T-cell (primary cell): ENCODE measurements at regions not wholly inside any gene's neighbourhood (a gene's known extent, or its start where the extent isn't known, plus 50 kb on each side); places are given as distances from the start of the nearest gene placed in this dataset.

Experiments used
- ATAC-seq, 4 experiments: fragments of 200-7000 bp in 3 of 4; fragments of 150-1000 bp in 1 of 4; cut with Tn5 transposase; replicated peaks in 1 of 4; 1 replicate in 3 of 4; 2 replicates in 1 of 4; pipeline ENCODE4 v1.10.0; 2021; ENCODE audit warnings: moderate library complexity in 3 of 4, mild to moderate bottlenecking in 2 of 4, moderate number of reproducible peaks in 1 of 4
- CTCF ChIA-PET, 2 donors: fragments of 300-600 bp; sonication (Branson Sonifier 250); formaldehyde crosslinking; loops; one replicate each; lab custom pipeline; 2022; ENCODE audit warnings: antibody characterized with exemption in 2 of 2; lab: Charles Lee
- POLR2A ChIA-PET, 2 donors: fragments of 300-600 bp; sonication (Branson Sonifier 250); formaldehyde crosslinking; loops; one replicate each; lab custom pipeline; 2022; ENCODE audit warnings: antibody characterized with exemption in 2 of 2; lab: Charles Lee
- DNase-seq, 35 experiments: peaks; one replicate each; pipeline versions ENCODE4 v3.0.0 to v3.0.0-alpha.2; 2013 to 2023
- H3K27ac ChIP-seq: one replicate; pipeline ENCODE4 v1.5.1; 2013; ENCODE audit warnings: low read length
- H3K27me3 ChIP-seq, 2 experiments: replicated peaks in 1 of 2; 1 replicate in 1 of 2; 2 replicates in 1 of 2; pipeline versions ENCODE4 v1.6.1 to v1.7.0; 2013; ENCODE audit warnings: low read length in 1 of 2, mixed read lengths in 1 of 2; ENCODE audit not compliant: control insufficient read depth in 2 of 2, insufficient read depth in 2 of 2; ENCODE audit errors: extremely low read depth in 1 of 2
- H3K36me3 ChIP-seq, 2 donors: 1 replicate in 1 of 2; 2 replicates in 1 of 2; pipeline versions ENCODE4 v1.6.1 to v1.7.0; 2013; ENCODE audit warnings: low read length in 1 of 2; ENCODE audit not compliant: control insufficient read depth in 2 of 2, insufficient read depth in 1 of 2; ENCODE audit errors: extremely low read depth in 1 of 2
- H3K4me1 ChIP-seq, 2 experiments: 1 replicate in 1 of 2; 2 replicates in 1 of 2; pipeline versions ENCODE4 v1.6.1 to v1.7.0; 2013; ENCODE audit warnings: low read length in 2 of 2, mixed read lengths in 1 of 2; ENCODE audit not compliant: insufficient read depth in 2 of 2, control insufficient read depth in 1 of 2; ENCODE audit errors: extremely low read depth in 1 of 2
- H3K4me3 ChIP-seq, 2 donors: 1 replicate in 1 of 2; 2 replicates in 1 of 2; pipeline versions ENCODE4 v1.5.1 to v1.7.0; 2013; ENCODE audit warnings: mild to moderate bottlenecking in 2 of 2, low read length in 1 of 2, moderate library complexity in 1 of 2; ENCODE audit not compliant: control insufficient read depth in 1 of 2; ENCODE audit errors: extremely low read depth in 1 of 2
- H3K9me3 ChIP-seq: 2 replicates; pipeline ENCODE4 v1.7.0; 2013
- H3K27ac Mint-ChIP-seq, 2 donors: one replicate each; pipeline ENCODE4 v1.8.0; 2020 to 2021; ENCODE audit warnings: mild to moderate bottlenecking in 2 of 2, mixed read lengths in 2 of 2
- H3K27me3 Mint-ChIP-seq, 2 donors: one replicate each; pipeline ENCODE4 v1.8.0; 2021 to 2022; ENCODE audit warnings: mixed read lengths in 2 of 2
- H3K36me3 Mint-ChIP-seq: one replicate; pipeline ENCODE4 v1.8.0; 2021; ENCODE audit warnings: mixed read lengths
- H3K4me1 Mint-ChIP-seq, 3 donors: one replicate each; pipeline ENCODE4 v1.8.0; 2020 to 2022; ENCODE audit warnings: mixed read lengths in 3 of 3, mild to moderate bottlenecking in 1 of 3
- H3K4me3 Mint-ChIP-seq, 3 donors: one replicate each; pipeline ENCODE4 v1.8.0; 2020 to 2022; ENCODE audit warnings: mild to moderate bottlenecking in 3 of 3, mixed read lengths in 3 of 3, moderate library complexity in 3 of 3
- H3K9me3 Mint-ChIP-seq, 3 donors: one replicate each; pipeline ENCODE4 v1.8.0; 2020 to 2022; ENCODE audit warnings: mixed read lengths in 3 of 3
- WGBS: methylation state at CpG from one replicate; pipeline ENCODE4 v1.1.5; 2013; ENCODE audit warnings: missing lambda C conversion rate; ENCODE audit not compliant: insufficient coverage; 5-methylcytosine and 5-hydroxymethylcytosine counted together

DNA sequence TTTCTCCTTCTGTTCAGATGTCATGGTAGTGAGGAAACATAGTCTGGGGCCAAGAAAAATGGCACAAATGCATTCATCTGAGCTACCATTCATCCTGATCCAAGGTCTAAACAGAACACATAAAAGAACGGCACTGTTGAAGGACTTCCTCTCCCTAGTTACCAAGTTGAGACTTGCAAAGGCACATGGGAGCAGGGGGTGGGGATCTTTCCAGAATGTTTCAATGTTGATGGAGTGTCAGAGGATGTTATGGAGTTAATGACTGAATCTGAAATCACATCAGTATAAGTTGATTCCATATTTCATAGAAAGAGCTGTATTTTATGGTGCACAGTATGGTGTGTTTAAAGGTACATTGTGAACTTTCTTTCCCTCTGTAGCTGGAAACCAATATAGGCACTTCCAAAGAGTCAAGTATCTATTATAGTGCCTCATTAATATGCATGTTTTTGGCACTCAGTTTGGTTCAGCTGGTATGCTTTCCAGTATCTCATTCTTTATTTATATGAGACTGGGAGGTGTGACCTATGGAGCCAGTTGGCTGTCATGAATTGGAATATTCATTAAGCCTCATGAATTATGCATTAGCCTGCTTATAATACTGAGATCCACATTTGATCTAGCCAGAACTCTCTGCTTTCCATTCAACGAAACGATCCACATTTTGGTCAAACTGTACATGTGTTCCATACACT is 603.0 kb downstream of the NR2F1-AS1 start:
- Mint-ChIP-seq H3K4me3 (no peak overlapping the region), H3K9me3 (peaks cover under 1 to 11% (median 3%) of the 10 kb centered on the region in 3 donors), H3K36me3 (no peaks in the 10 kb centered on the region), H3K27me3 (no peaks in the 10 kb centered on the region), H3K4me1 (no peaks in the 10 kb centered on the region), H3K27ac (no peak overlapping the region)
- H3K27me3 ChIP-seq: no peaks in the 10 kb centered on the region
- 100% methylated on average over 2 of the region's 3 CpGs for WGBS
- no peak for ATAC-seq
- ChIA-PET POLR2A (no interaction called here), CTCF (no interaction called here)
- no peak overlapping the region for H3K27ac ChIP-seq
- no peaks in the 10 kb centered on the region for H3K9me3 ChIP-seq
- H3K4me3 ChIP-seq: no peak overlapping the region
- no peaks in the 10 kb centered on the region for H3K4me1 ChIP-seq
- no peaks in the 10 kb centered on the region for H3K36me3 ChIP-seq
- DNase-seq: no peak

DNA sequence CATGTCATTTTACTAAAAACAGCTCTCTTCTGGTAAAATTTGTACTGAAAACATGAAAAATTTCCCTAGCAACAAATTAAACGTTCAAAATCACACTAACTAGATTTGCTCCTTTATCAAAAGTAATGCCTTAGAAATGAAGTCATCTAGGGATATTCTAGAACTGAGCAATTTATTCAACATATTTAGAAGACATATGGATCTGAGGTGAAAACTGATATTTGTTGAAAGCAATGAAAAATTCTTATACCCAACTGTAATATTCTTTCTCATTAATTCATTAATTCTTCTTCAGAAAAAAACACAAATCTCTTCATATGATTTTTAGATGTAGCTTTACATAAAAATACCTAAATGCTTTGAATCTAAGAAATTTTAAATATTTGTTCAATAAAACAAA is 604.9 kb downstream of the NR2F1-AS1 start:
- no peak for DNase-seq
- POLR2A ChIA-PET: no interaction called here
- Mint-ChIP-seq H3K4me3 (no peak overlapping the region), H3K27me3 (no peaks in the 10 kb centered on the region), H3K36me3 (no peaks in the 10 kb centered on the region), H3K9me3 (peaks cover 0 to 8% (median 0%) of the 10 kb centered on the region in 3 donors), H3K27ac (no peak overlapping the region), H3K4me1 (no peaks in the 10 kb centered on the region)
- no peak overlapping the region for H3K4me3 ChIP-seq
- H3K9me3 ChIP-seq: no peaks in the 10 kb centered on the region
- no peak for ATAC-seq
- CTCF ChIA-PET: no interaction called here
- H3K27me3 ChIP-seq: no peaks in the 10 kb centered on the region
- no CpG with 5 or more reads among the region's 1 CpG for WGBS
- H3K27ac ChIP-seq: no peak overlapping the region
- H3K4me1 ChIP-seq: no peaks in the 10 kb centered on the region
- H3K36me3 ChIP-seq: no peaks in the 10 kb centered on the region

DNA sequence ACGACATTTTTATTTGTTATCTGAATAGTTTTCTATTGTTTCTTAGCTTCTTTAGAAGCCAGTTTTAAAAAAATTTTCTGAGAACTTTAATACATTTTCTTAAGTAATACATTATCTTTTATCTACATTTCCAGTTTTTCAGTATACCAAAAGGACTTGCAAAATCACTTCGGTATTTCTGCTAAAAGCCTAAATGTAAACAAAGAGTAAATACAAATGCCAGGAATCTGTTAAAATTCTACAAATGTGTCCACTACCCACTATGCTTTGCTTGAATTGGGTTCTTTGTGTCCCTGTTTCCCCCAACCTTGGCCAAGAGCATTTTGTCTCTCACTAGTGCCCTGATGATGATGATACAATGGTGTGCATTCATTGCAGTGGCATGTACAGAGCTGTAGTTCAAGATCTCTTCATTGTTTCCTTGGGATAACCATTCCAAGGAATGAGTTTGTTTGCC is 611.2 kb downstream of the NR2F1-AS1 start:
- Mint-ChIP-seq H3K4me3 (no peak overlapping the region), H3K27me3 (no peaks in the 10 kb centered on the region), H3K36me3 (no peaks in the 10 kb centered on the region), H3K27ac (no peak overlapping the region), H3K9me3 (peaks cover 0 to 7% (median 0%) of the 10 kb centered on the region in 3 donors), H3K4me1 (no peaks in the 10 kb centered on the region)
- Histone ChIP-seq H3K9me3 (no peaks in the 10 kb centered on the region), H3K4me3 (no peak overlapping the region), H3K27me3 (no peaks in the 10 kb centered on the region), H3K27ac (no peak overlapping the region), H3K4me1 (no peaks in the 10 kb centered on the region), H3K36me3 (no peaks in the 10 kb centered on the region)
- POLR2A ChIA-PET: no interaction called here
- DNase-seq (no peak), ATAC-seq (no peak)
- no CpG with 5 or more reads among the region's 2 CpGs for WGBS
- CTCF ChIA-PET: no interaction called here

DNA sequence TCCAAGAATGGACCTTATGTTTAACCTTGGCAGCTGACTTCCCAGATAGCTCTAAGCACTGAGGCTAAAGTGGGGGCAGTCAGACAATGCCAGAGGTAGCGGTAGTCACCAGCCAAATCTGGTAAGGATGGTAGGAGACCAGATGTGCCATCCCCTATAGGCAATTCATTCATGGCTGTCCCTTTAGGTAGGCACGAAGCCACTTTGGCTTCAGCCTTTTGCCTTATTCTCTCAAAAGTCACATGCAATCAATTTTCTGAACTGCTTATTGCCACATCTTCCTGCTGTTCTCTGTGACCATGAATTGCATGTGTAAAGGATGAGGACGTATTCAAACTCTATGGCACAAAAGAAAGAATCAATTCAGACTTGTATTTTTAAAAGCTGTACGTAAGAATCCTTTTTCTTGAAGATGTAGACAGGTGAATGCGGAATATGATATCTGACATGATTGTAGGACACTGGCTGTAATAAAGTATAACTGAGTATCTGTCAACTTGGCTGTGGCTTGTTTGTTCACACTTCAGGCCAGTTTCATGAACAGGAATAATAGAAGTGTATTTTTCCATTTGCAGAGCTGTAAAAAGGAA is 611.7 kb downstream of the NR2F1-AS1 start:
- ATAC-seq: no peak
- no peaks in the 10 kb centered on the region for H3K36me3 Mint-ChIP-seq
- H3K27ac Mint-ChIP-seq: no peak overlapping the region
- Histone ChIP-seq H3K27ac (no peak overlapping the region), H3K4me1 (no peaks in the 10 kb centered on the region), H3K27me3 (no peaks in the 10 kb centered on the region), H3K9me3 (no peaks in the 10 kb centered on the region), H3K4me3 (no peak overlapping the region), H3K36me3 (no peaks in the 10 kb centered on the region)
- WGBS: 93% methylated on average over 3 of the region's 5 CpGs
- no peak overlapping the region for H3K4me3 Mint-ChIP-seq
- H3K9me3 Mint-ChIP-seq: peaks cover 0 to 2% (median 0%) of the 10 kb centered on the region in 3 donors
- no peaks in the 10 kb centered on the region for H3K27me3 Mint-ChIP-seq
- ChIA-PET POLR2A (no interaction called here), CTCF (no interaction called here)
- H3K4me1 Mint-ChIP-seq: no peaks in the 10 kb centered on the region
- no peak for DNase-seq

DNA sequence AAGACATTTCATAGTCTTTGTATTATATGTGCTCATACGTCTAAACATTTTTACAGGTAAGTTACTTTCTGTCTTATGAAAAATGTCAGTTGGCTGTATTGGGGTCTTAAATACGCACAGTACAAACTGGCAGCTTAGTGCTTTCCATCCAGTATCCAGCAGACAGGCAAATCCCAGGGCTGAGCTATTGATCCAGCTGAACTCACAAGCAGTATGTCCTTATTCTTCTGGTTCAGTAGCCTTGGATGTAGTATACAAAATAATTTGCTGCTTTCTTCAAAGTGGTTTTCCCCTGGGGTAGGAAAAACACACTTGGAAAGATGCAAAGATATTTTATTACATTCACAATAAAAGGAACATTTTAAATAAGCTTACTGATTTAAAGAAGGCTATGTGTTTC is 617.2 kb downstream of the NR2F1-AS1 start:
- no peak overlapping the region for H3K4me3 ChIP-seq
- H3K36me3 ChIP-seq: no peaks in the 10 kb centered on the region
- Mint-ChIP-seq H3K4me1 (no peaks in the 10 kb centered on the region), H3K4me3 (no peak overlapping the region), H3K27ac (no peak overlapping the region), H3K9me3 (peaks cover 2 to 4% (median 4%) of the 10 kb centered on the region in 3 donors), H3K36me3 (no peaks in the 10 kb centered on the region), H3K27me3 (no peaks in the 10 kb centered on the region)
- no peak overlapping the region for H3K27ac ChIP-seq
- H3K9me3 ChIP-seq: no peaks in the 10 kb centered on the region
- ChIA-PET POLR2A (no interaction called here), CTCF (no interaction called here)
- H3K27me3 ChIP-seq: no peaks in the 10 kb centered on the region
- DNase-seq (no peak), ATAC-seq (no peak)
- H3K4me1 ChIP-seq: no peaks in the 10 kb centered on the region
- WGBS: 83% methylated on average over 1 of the region's 2 CpGs

DNA sequence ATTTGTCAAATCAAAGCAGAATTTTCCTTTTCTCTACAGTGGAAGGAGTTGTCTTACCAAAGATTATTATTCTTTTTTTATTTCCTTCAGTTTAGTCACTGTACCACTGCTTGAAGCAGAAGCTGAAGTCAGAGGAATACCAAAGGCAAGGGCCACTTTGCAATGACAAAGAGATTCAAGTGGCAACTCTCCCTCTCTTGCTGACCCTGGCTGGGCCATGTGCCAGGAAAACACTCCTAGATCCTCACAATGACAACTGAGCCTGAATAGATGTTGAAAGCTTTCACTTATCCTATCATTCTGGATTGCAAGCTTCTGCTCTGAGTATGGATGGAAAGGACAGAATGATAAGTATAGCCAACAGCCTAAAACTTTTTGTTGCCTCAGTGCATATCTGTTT is 618.3 kb downstream of the NR2F1-AS1 start:
- peaks cover 2 to 4% (median 4%) of the 10 kb centered on the region in 3 donors for H3K9me3 Mint-ChIP-seq
- Histone ChIP-seq H3K4me1 (no peaks in the 10 kb centered on the region), H3K4me3 (no peak overlapping the region), H3K27ac (no peak overlapping the region), H3K27me3 (no peaks in the 10 kb centered on the region), H3K9me3 (no peaks in the 10 kb centered on the region), H3K36me3 (no peaks in the 10 kb centered on the region)
- H3K36me3 Mint-ChIP-seq: no peaks in the 10 kb centered on the region
- H3K27me3 Mint-ChIP-seq: no peaks in the 10 kb centered on the region
- H3K27ac Mint-ChIP-seq: no peak overlapping the region
- no peak overlapping the region for H3K4me3 Mint-ChIP-seq
- no peak for ATAC-seq
- POLR2A ChIA-PET: no interaction called here
- CTCF ChIA-PET: no interaction called here
- no peaks in the 10 kb centered on the region for H3K4me1 Mint-ChIP-seq
- DNase-seq: no peak
